ENCODE measurements at regions not wholly inside any gene's neighbourhood (a gene's known extent, or its start where the extent isn't known, plus 50 kb on each side); places are given as distances from the start of the nearest gene placed in this dataset.

DNA sequence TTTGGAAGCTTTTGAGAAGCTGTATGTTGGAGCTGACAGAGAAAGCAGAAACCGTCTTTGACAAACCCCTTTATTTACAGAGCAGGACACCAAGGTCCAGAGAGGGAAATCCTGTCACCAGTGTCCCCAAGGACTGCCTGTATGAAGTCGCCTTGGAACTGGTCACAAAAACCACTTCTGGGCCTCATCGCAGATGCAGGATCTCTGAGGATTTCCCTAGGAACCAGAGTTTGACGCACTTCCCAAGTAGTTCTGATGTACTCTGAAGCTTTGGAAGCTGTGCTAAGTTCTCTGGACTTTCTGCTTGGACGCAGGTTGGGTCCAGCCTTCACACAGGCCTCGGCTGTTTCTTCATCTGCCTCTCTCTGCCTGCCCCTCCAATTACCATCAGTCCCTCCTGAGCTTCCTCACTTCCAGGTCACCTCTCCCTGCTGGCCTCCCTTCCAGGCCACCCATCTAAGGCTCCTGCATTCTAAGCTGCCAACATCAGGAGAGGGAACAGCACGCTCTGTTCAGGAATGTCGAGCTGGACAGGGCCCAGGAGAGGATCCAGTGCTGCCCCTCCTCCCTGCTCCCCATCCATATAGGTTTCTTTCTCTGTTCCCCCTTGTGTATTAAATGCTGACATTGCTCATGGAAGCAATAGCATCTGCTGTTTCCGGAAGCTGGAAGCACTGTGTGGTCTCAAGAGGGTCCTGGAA, 270.8 kb downstream of the OPA1 start:
- no peak for TF ChIP-seq ZNF133 (tag by site-specific recombination; IDR thresholded peaks at IDR 0.05)
- TF ChIP-seq HOXD13 (CRISPR knock-in tag; IDR thresholded peaks at IDR 0.05; ENCODE audit: borderline replicate concordance), result no peak
- TF ChIP-seq, protein P1, sequence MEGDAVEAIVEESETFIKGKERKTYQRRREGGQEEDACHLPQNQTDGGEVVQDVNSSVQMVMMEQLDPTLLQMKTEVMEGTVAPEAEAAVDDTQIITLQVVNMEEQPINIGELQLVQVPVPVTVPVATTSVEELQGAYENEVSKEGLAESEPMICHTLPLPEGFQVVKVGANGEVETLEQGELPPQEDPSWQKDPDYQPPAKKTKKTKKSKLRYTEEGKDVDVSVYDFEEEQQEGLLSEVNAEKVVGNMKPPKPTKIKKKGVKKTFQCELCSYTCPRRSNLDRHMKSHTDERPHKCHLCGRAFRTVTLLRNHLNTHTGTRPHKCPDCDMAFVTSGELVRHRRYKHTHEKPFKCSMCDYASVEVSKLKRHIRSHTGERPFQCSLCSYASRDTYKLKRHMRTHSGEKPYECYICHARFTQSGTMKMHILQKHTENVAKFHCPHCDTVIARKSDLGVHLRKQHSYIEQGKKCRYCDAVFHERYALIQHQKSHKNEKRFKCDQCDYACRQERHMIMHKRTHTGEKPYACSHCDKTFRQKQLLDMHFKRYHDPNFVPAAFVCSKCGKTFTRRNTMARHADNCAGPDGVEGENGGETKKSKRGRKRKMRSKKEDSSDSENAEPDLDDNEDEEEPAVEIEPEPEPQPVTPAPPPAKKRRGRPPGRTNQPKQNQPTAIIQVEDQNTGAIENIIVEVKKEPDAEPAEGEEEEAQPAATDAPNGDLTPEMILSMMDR (tag by site-specific recombination; IDR thresholded peaks at IDR 0.05), result no peak
- TF ChIP-seq, protein P2, sequence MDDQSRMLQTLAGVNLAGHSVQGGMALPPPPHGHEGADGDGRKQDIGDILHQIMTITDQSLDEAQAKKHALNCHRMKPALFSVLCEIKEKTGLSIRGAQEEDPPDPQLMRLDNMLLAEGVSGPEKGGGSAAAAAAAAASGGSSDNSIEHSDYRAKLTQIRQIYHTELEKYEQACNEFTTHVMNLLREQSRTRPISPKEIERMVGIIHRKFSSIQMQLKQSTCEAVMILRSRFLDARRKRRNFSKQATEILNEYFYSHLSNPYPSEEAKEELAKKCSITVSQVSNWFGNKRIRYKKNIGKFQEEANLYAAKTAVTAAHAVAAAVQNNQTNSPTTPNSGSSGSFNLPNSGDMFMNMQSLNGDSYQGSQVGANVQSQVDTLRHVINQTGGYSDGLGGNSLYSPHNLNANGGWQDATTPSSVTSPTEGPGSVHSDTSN (CRISPR knock-in tag; IDR thresholded peaks at IDR 0.05), result no peak
- no peak for TF ChIP-seq ZNF175 (tag by site-specific recombination; IDR thresholded peaks at IDR 0.05)
- no peak for TF ChIP-seq ZNF266 (tag by site-specific recombination; IDR thresholded peaks at IDR 0.05; ENCODE audit: low read depth)
- TF ChIP-seq ZNF560 (tag by site-specific recombination; IDR thresholded peaks at IDR 0.05; ENCODE audit: borderline replicate concordance), result no peak
- no peak for TF ChIP-seq ZNF157 (tag by site-specific recombination; IDR thresholded peaks at IDR 0.05)
- TF ChIP-seq ZNF747 (tag by site-specific recombination; IDR thresholded peaks at IDR 0.05), result no peak
- TF ChIP-seq, protein P3, sequence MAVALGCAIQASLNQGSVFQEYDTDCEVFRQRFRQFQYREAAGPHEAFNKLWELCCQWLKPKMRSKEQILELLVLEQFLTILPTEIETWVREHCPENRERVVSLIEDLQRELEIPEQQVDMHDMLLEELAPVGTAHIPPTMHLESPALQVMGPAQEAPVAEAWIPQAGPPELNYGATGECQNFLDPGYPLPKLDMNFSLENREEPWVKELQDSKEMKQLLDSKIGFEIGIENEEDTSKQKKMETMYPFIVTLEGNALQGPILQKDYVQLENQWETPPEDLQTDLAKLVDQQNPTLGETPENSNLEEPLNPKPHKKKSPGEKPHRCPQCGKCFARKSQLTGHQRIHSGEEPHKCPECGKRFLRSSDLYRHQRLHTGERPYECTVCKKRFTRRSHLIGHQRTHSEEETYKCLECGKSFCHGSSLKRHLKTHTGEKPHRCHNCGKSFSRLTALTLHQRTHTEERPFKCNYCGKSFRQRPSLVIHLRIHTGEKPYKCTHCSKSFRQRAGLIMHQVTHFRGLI (tag by site-specific recombination; IDR thresholded peaks at IDR 0.05), result no peak
- TF ChIP-seq, protein P4, sequence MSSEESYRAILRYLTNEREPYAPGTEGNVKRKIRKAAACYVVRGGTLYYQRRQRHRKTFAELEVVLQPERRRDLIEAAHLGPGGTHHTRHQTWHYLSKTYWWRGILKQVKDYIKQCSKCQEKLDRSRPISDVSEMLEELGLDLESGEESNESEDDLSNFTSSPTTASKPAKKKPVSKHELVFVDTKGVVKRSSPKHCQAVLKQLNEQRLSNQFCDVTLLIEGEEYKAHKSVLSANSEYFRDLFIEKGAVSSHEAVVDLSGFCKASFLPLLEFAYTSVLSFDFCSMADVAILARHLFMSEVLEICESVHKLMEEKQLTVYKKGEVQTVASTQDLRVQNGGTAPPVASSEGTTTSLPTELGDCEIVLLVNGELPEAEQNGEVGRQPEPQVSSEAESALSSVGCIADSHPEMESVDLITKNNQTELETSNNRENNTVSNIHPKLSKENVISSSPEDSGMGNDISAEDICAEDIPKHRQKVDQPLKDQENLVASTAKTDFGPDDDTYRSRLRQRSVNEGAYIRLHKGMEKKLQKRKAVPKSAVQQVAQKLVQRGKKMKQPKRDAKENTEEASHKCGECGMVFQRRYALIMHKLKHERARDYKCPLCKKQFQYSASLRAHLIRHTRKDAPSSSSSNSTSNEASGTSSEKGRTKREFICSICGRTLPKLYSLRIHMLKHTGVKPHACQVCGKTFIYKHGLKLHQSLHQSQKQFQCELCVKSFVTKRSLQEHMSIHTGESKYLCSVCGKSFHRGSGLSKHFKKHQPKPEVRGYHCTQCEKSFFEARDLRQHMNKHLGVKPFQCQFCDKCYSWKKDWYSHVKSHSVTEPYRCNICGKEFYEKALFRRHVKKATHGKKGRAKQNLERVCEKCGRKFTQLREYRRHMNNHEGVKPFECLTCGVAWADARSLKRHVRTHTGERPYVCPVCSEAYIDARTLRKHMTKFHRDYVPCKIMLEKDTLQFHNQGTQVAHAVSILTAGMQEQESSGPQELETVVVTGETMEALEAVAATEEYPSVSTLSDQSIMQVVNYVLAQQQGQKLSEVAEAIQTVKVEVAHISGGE (tag by site-specific recombination; conservative IDR thresholded peaks at IDR 0.05; ENCODE audit: low read depth), result no peak
- no peak for TF ChIP-seq ZNF510 (tag by site-specific recombination; IDR thresholded peaks at IDR 0.05; ENCODE audit: insufficient replicate concordance)

All from HEK293 (cell line).